Stomach (tissue), 8 donors: ENCODE measurements at regions not wholly inside any gene's neighbourhood (a gene's known extent, or its start where the extent isn't known, plus 50 kb on each side); places are given as distances from the start of the nearest gene placed in this dataset.
A peak's percentile ranks its signal among the peaks of the same experiment; 100 is the strongest.

Experiments used
- DNase-seq, 2 donors: peaks; one replicate each; pipeline versions ENCODE4 v3.0.0 to v3.0.0-alpha.2; 2013 to 2019
- H3K27ac ChIP-seq, 5 donors: fragments of 200-600 bp in 4 of 5; sonication (generic) in 4 of 5; one replicate each; pipeline ENCODE4 v1.5.1; 2013 to 2019; ENCODE audit warnings: mild to moderate bottlenecking in 1 of 5, moderate library complexity in 1 of 5
- H3K27me3 ChIP-seq, 3 donors: fragments of 200-600 bp; sonication (generic); one replicate each; pipeline ENCODE4 v1.5.1; 2017 to 2019; ENCODE audit warnings: mixed run types in 1 of 3
- H3K36me3 ChIP-seq, 4 donors: fragments of 200-600 bp; sonication (generic); 1 replicate in 3 of 4; 2 replicates in 1 of 4; pipeline ENCODE4 v1.5.1; 2016 to 2019
- H3K4me1 ChIP-seq, 4 donors: fragments of 200-600 bp; sonication (generic); one replicate each; pipeline ENCODE4 v1.5.1; 2016 to 2019
- H3K4me3 ChIP-seq, 4 donors: fragments of 200-600 bp; sonication (generic) in 3 of 4; one replicate each; pipeline ENCODE4 v1.5.1; 2016 to 2019; ENCODE audit warnings: mild to moderate bottlenecking in 1 of 4
- H3K9me3 ChIP-seq, 4 donors: fragments of 200-600 bp; sonication (generic); one replicate each; pipeline ENCODE4 v1.5.1; 2016 to 2019
- CTCF ChIP-seq, 7 experiments: fragments of 450-650 bp in 4 of 7; fragments of 200-600 bp in 3 of 7; sonication (generic) in 3 of 7; IDR thresholded peaks; one replicate each; pipeline ENCODE4 v1.5.1; 2016 to 2019; ENCODE audit warnings: antibody characterized with exemption in 7 of 7, control low read depth in 2 of 7, mild to moderate bottlenecking in 1 of 7
- EP300 ChIP-seq: sonication (generic); formaldehyde crosslinking; IDR thresholded peaks from one replicate; pipeline ENCODE4 v1.6.1; 2017; ENCODE audit warnings: antibody characterized with exemption
- POLR2A ChIP-seq, 4 donors: fragments of 450-650 bp; IDR thresholded peaks; one replicate each; pipeline ENCODE4 v1.6.1; 2016; ENCODE audit warnings: antibody characterized with exemption in 4 of 4, control low read depth in 2 of 4, mild to moderate bottlenecking in 1 of 4, moderate library complexity in 1 of 4
- POLR2AphosphoS5 ChIP-seq, 3 donors: sonication (generic); formaldehyde crosslinking; IDR thresholded peaks; one replicate each; pipeline ENCODE4 v1.6.1; 2016; ENCODE audit warnings: antibody characterized with exemption in 3 of 3
- WGBS, 5 donors: extraction: QIAGEN DNeasy Blood & Tissue Kit in 3 of 5; methylation state at CpG; one replicate each; pipeline versions ENCODE4 v1.1.5 to v1.1.7; 2013 to 2018; 5-methylcytosine and 5-hydroxymethylcytosine counted together
- intact Hi-C: fragments of 100-400 bp; cut with DNase I; formaldehyde crosslinking; loops from one replicate; pipeline ENCODE4 v1.15.1; 2023; ENCODE audit warnings: low total_unique reads
- donor health status: healthy with polysubstance abuse.
- donor health status: Bipolar disorder and iron deficiency.
- donor health status: healthy.

- intact Hi-C loops: no loop called here
- WGBS, 5 donors: 80 to 96% (median 83%) methylated on average over 2 of the region's 2 CpGs
Observed at GRCh38 chr1:98360864-98361263, 300.7 kb upstream of the SNX7 start.

GRCh38 chr1:98355656-98356383 lies 305.7 kb upstream of the SNX7 start:
- H3K27ac ChIP-seq: no peak overlapping the region
- H3K4me1 ChIP-seq: no peaks in the 10 kb centered on the region
- DNase-seq: peak in 1 of 2 donors; percentile 10
- intact Hi-C loops: no loop called here
- no peak overlapping the region for H3K4me3 ChIP-seq
- TF ChIP-seq CTCF (IDR thresholded peaks at IDR 0.05) (no peak), EP300 (no peak), POLR2AphosphoS5 (IDR thresholded peaks at IDR 0.05) (no peak), POLR2A (IDR thresholded peaks at IDR 0.05) (no peak)
- no peaks in the 10 kb centered on the region for H3K27me3 ChIP-seq
- no peaks in the 10 kb centered on the region for H3K36me3 ChIP-seq
- 64 to 74% (median 68%) methylated on average over 3 of the region's 3 CpGs for WGBS, 5 donors
- H3K9me3 ChIP-seq: no peaks in the 10 kb centered on the region

More at GRCh38 chr1:98360864-98361263, 300.7 kb upstream of the SNX7 start:
- H3K4me1 ChIP-seq: no peaks in the 10 kb centered on the region
- H3K9me3 ChIP-seq: no peaks in the 10 kb centered on the region
- H3K27ac ChIP-seq: no peak overlapping the region
- H3K27me3 ChIP-seq: no peaks in the 10 kb centered on the region
- H3K36me3 ChIP-seq: no peaks in the 10 kb centered on the region
- H3K4me3 ChIP-seq: no peak overlapping the region
- no peak for DNase-seq
- TF ChIP-seq POLR2A (IDR thresholded peaks at IDR 0.05): no peak
- TF ChIP-seq EP300: no peak
- no peak for TF ChIP-seq POLR2AphosphoS5 (IDR thresholded peaks at IDR 0.05)
- no peak for TF ChIP-seq CTCF (IDR thresholded peaks at IDR 0.05)

- H3K36me3 ChIP-seq: no peaks in the 10 kb centered on the region
- no peaks in the 10 kb centered on the region for H3K4me1 ChIP-seq
- no peak for TF ChIP-seq CTCF (IDR thresholded peaks at IDR 0.05)
- no peak for TF ChIP-seq EP300
- no peak for TF ChIP-seq POLR2A (IDR thresholded peaks at IDR 0.05)
- no peak for TF ChIP-seq POLR2AphosphoS5 (IDR thresholded peaks at IDR 0.05)
- 92 to 98% (median 96%) methylated on average over 3 of the region's 3 CpGs for WGBS, 5 donors
- no peaks in the 10 kb centered on the region for H3K9me3 ChIP-seq
- no peak overlapping the region for H3K4me3 ChIP-seq
- DNase-seq: no peak
- H3K27me3 ChIP-seq: no peaks in the 10 kb centered on the region
- no peak overlapping the region for H3K27ac ChIP-seq
- intact Hi-C loops: no loop called here
Observed at GRCh38 chr1:98352378-98352777, 309.1 kb upstream of the SNX7 start.

GRCh38 chr1:98351561-98351960 lies 310.0 kb upstream of the SNX7 start:
- no peak for DNase-seq
- WGBS, 5 donors: 65 to 89% (median 74%) methylated on average over 5 of the region's 5 CpGs

More at GRCh38 chr1:98351561-98351960, 310.0 kb upstream of the SNX7 start:
- Histone ChIP-seq H3K36me3 (no peaks in the 10 kb centered on the region), H3K4me1 (no peaks in the 10 kb centered on the region), H3K27me3 (no peaks in the 10 kb centered on the region), H3K9me3 (no peaks in the 10 kb centered on the region), H3K27ac (no peak overlapping the region), H3K4me3 (no peak overlapping the region)
- no peak for TF ChIP-seq CTCF (IDR thresholded peaks at IDR 0.05)
- no peak for TF ChIP-seq POLR2A (IDR thresholded peaks at IDR 0.05)
- intact Hi-C loops: no loop called here
